IMR-90 (cell line): ENCODE measurements at regions not wholly inside any gene's neighbourhood (a gene's known extent, or its start where the extent isn't known, plus 50 kb on each side); places are given as distances from the start of the nearest gene placed in this dataset.

ENCODE experiments used
- ATAC-seq: fragments of 200-7000 bp; cut with Tn5 transposase; 2 replicates; pipeline ENCODE4 v1.9.1; 2020; ENCODE audit warnings: low read depth, mild to moderate bottlenecking, moderate library complexity
- BruUV-seq: library from RNA; stranded (reverse); fragments of 400-500 nt; replicated peaks from 2 replicates; lab custom pipeline; 2021; lab: Mats Ljungman, UMichigan
- CTCF ChIA-PET: fragments of 300-600 bp; formaldehyde crosslinking; extraction: SDS; loops from one replicate; lab custom pipeline; 2021; ENCODE audit warnings: antibody characterized with exemption; lab: Yijun Ruan, JAX
- POLR2A ChIA-PET: fragments of 300-600 bp; sonication (Branson Sonifier 250); formaldehyde crosslinking; loops from one replicate; lab custom pipeline; 2022; ENCODE audit warnings: antibody characterized with exemption; ENCODE audit not compliant: unreplicated experiment; lab: Charles Lee
- DNase-seq: peaks from one replicate; pipeline ENCODE4 v3.0.0; 2013
- H2AFZ ChIP-seq: replicated peaks from 2 replicates; pipeline ENCODE3; 2013; ENCODE audit warnings: low read length, mild to moderate bottlenecking; ENCODE audit not compliant: poor library complexity
- H2AK5ac ChIP-seq: 2 replicates; pipeline ENCODE4 v1.6.1; 2013; ENCODE audit warnings: low read depth, low read length, inconsistent platforms
- H2AK9ac ChIP-seq: replicated peaks from 2 replicates; pipeline ENCODE3; 2013; ENCODE audit warnings: mild to moderate bottlenecking, low read depth, low read length, moderate library complexity; ENCODE audit not compliant: poor library complexity
- H2BK120ac ChIP-seq: 2 replicates; pipeline ENCODE4 v1.6.1; 2013; ENCODE audit warnings: low read depth, low read length, inconsistent platforms
- H2BK15ac ChIP-seq: 3 replicates; pipeline ENCODE4 v1.6.1; 2013; ENCODE audit warnings: low read depth, low read length, inconsistent platforms
- H2BK20ac ChIP-seq: 2 replicates; pipeline ENCODE4 v1.6.1; 2013; ENCODE audit warnings: low read depth, mild to moderate bottlenecking, inconsistent platforms, low read length, moderate library complexity
- H2BK5ac ChIP-seq: 2 replicates; pipeline ENCODE4 v1.6.1; 2013; ENCODE audit warnings: mild to moderate bottlenecking, low read depth, low read length, inconsistent platforms; ENCODE audit not compliant: poor library complexity, severe bottlenecking
- H3K14ac ChIP-seq: replicated peaks from 2 replicates; pipeline ENCODE4 v1.6.1; 2013; ENCODE audit warnings: low read depth, low read length, inconsistent platforms
- H3K18ac ChIP-seq: 2 replicates; pipeline ENCODE4 v1.6.1; 2013; ENCODE audit warnings: low read depth, low read length, control low read depth
- H3K23ac ChIP-seq: 2 replicates; pipeline ENCODE4 v1.6.1; 2013; ENCODE audit warnings: low read depth, low read length, inconsistent platforms
- H3K27ac ChIP-seq: 2 replicates; pipeline ENCODE4 v1.5.1; 2013; ENCODE audit warnings: mild to moderate bottlenecking, control low read depth, low read length; ENCODE audit not compliant: insufficient read depth
- H3K27me3 ChIP-seq: 2 replicates; pipeline ENCODE4 v1.6.1; 2013; ENCODE audit warnings: low read length; ENCODE audit not compliant: control insufficient read depth, insufficient read depth
- H3K36me3 ChIP-seq: 2 replicates; pipeline ENCODE4 v1.6.1; 2013; ENCODE audit warnings: low read length, mixed read lengths; ENCODE audit not compliant: control insufficient read depth, insufficient read depth
- H3K4ac ChIP-seq: 2 replicates; pipeline ENCODE4 v1.6.1; 2013; ENCODE audit warnings: low read depth, low read length, inconsistent platforms
- H3K4me1 ChIP-seq: 2 replicates; pipeline ENCODE4 v1.6.1; 2013; ENCODE audit warnings: low read length, mixed read lengths; ENCODE audit not compliant: control insufficient read depth, insufficient read depth
- H3K4me2 ChIP-seq: 2 replicates; pipeline ENCODE4 v1.6.1; 2013; ENCODE audit warnings: low read depth, mild to moderate bottlenecking, control low read depth, low read length, moderate library complexity
- H3K4me3 ChIP-seq: 2 replicates; pipeline ENCODE4 v1.5.1; 2013; ENCODE audit warnings: low read depth, mild to moderate bottlenecking, control low read depth, low read length, moderate library complexity; ENCODE audit not compliant: insufficient read depth
- H3K56ac ChIP-seq: 2 replicates; pipeline ENCODE4 v1.6.1; 2013; ENCODE audit warnings: low read length, inconsistent platforms; ENCODE audit not compliant: insufficient read depth; ENCODE audit errors: extremely low read depth
- H3K79me1 ChIP-seq, 2 experiments: 2 replicates each; pipeline ENCODE4 v1.6.1; 2013; ENCODE audit warnings: low read length in 2 of 2, inconsistent platforms in 1 of 2, low read depth in 1 of 2
- H3K9ac ChIP-seq: 2 replicates; pipeline ENCODE4 v1.6.1; 2013; ENCODE audit warnings: low read depth, low read length, control low read depth
- H3K9me1 ChIP-seq: 2 replicates; pipeline ENCODE4 v1.6.1; 2013; ENCODE audit warnings: low read length, inconsistent platforms; ENCODE audit not compliant: insufficient read depth
- H3K9me3 ChIP-seq: 2 replicates; pipeline ENCODE4 v1.6.1; 2013; ENCODE audit warnings: low read length; ENCODE audit not compliant: control insufficient read depth, insufficient read depth
- H4K20me1 ChIP-seq: 2 replicates; pipeline ENCODE4 v1.6.1; 2013; ENCODE audit warnings: low read length, inconsistent platforms; ENCODE audit not compliant: insufficient read depth
- H4K5ac ChIP-seq: 2 replicates; pipeline ENCODE4 v1.6.1; 2013; ENCODE audit warnings: mild to moderate bottlenecking, low read depth, low read length, control low read depth
- H4K8ac ChIP-seq, 2 experiments: 2 replicates each; pipeline ENCODE4 v1.6.1; 2013; ENCODE audit warnings: low read depth in 2 of 2, low read length in 2 of 2, control low read depth in 1 of 2, inconsistent platforms in 1 of 2
- H4K91ac ChIP-seq: 2 replicates; pipeline ENCODE4 v1.6.1; 2013; ENCODE audit warnings: low read depth, low read length, inconsistent platforms; ENCODE audit not compliant: insufficient read depth
- CHD1 ChIP-seq: IDR thresholded peaks from 2 replicates; pipeline ENCODE4 v1.6.1; 2012; ENCODE audit warnings: low read depth, low read length, improper control_type of control experiment
- CTCF ChIP-seq: conservative IDR thresholded peaks from 2 replicates; pipeline ENCODE4 v1.5.1; 2012; ENCODE audit warnings: mild to moderate bottlenecking, low read depth, low read length, improper control_type of control experiment
- ELK1 ChIP-seq: fragments of 150-350 bp; IDR thresholded peaks from 2 replicates; pipeline ENCODE4 v1.6.1; 2016; ENCODE audit warnings: low read depth, mild to moderate bottlenecking, low read length, moderate library complexity, borderline replicate concordance
- FOS ChIP-seq: fragments of 150-350 bp; IDR thresholded peaks from 2 replicates; pipeline ENCODE4 v1.6.1; 2016; ENCODE audit warnings: low read depth, low read length
- MAZ ChIP-seq: IDR thresholded peaks from 2 replicates; pipeline ENCODE4 v1.6.1; 2012; ENCODE audit warnings: low read depth, mild to moderate bottlenecking, low read length, improper control_type of control experiment, moderate library complexity, borderline replicate concordance
- POLR2A ChIP-seq: IDR thresholded peaks from 2 replicates; pipeline ENCODE4 v1.6.1; 2012; ENCODE audit warnings: mild to moderate bottlenecking, low read depth, low read length
- WGBS, 2 experiments: methylation state at CpG; one replicate each; pipeline versions ENCODE4 v1.1.5 to v1.1.7; 2013; ENCODE audit warnings: missing lambda C conversion rate in 2 of 2; ENCODE audit not compliant: insufficient read length in 1 of 2; ENCODE audit errors: extremely low coverage in 2 of 2; 5-methylcytosine and 5-hydroxymethylcytosine counted together
- dilution Hi-C: fragments of 300-500 bp; cut with HindIII; formaldehyde crosslinking; loops from one replicate; pipeline ENCODE4 v1.14.3; 2018; ENCODE audit warnings: low sequenced_read_pairs; ENCODE audit not compliant: unreplicated experiment
- in situ Hi-C: fragments of 300-500 bp; cut with MboI; formaldehyde crosslinking; loops from 3 replicates; pipeline ENCODE4 v1.14.3; 2019; ENCODE audit warnings: low sequenced_read_pairs, inconsistent platforms, mixed read lengths
- intact Hi-C: fragments of 100-400 bp; cut with micrococcal nuclease; formaldehyde crosslinking; loops from 2 replicates; pipeline ENCODE4 v1.10.0; 2022

GRCh38 chr16:17565605-17566004 is 94.8 kb upstream of the XYLT1 start:
- H3K14ac ChIP-seq = no peak overlapping the region
- no peaks in the 10 kb centered on the region for H3K36me3 ChIP-seq
- H2BK5ac ChIP-seq = no peak overlapping the region
- no peak overlapping the region for H3K18ac ChIP-seq
- H3K9ac ChIP-seq = no peak overlapping the region
- H2BK15ac ChIP-seq = no peak overlapping the region
- no peaks in the 10 kb centered on the region for H3K9me1 ChIP-seq
- POLR2A ChIA-PET = no interaction called here
- H3K4me1 ChIP-seq = no peaks in the 10 kb centered on the region
- no peak overlapping the region for H2BK20ac ChIP-seq
- no peak for DNase-seq
- H2AK5ac ChIP-seq = no peak overlapping the region
- in situ Hi-C loops = no loop called here
- no peak overlapping the region for H2AFZ ChIP-seq
- H3K23ac ChIP-seq = no peak overlapping the region
- H3K27ac ChIP-seq = no peak overlapping the region
- no CpG with 5 or more reads among the region's 3 CpGs for WGBS, 2 experiments
- BruUV-seq = no TSS peak
- no peak overlapping the region for H2AK9ac ChIP-seq
- no peaks in the 10 kb centered on the region for H3K79me1 ChIP-seq
- H4K8ac ChIP-seq = no peak overlapping the region
- H3K4me2 ChIP-seq = no peak overlapping the region
- no peak for TF ChIP-seq ELK1
- TF ChIP-seq CHD1 = no peak
- no peak for TF ChIP-seq CTCF
- no peak for TF ChIP-seq FOS
- no peak for TF ChIP-seq MAZ
- TF ChIP-seq POLR2A = no peak
- H4K20me1 ChIP-seq = no peaks in the 10 kb centered on the region
- H3K4me3 ChIP-seq = no peak overlapping the region
- CTCF ChIA-PET = interaction anchor here (1.6 kb wide), 1 partner anchor 13 kb away, joined by 4 read pairs; no protein-coding TSS in a partner anchor
- no peak for ATAC-seq
- H3K4ac ChIP-seq = no peak overlapping the region
- H3K27me3 ChIP-seq = peaks cover 13% of the 10 kb centered on the region
- no peak overlapping the region for H2BK120ac ChIP-seq
- dilution Hi-C loops = no loop called here
- H4K5ac ChIP-seq = no peak overlapping the region
- no peak overlapping the region for H4K91ac ChIP-seq
- no peak overlapping the region for H3K56ac ChIP-seq
- intact Hi-C loops = no loop called here
- no peaks in the 10 kb centered on the region for H3K9me3 ChIP-seq
